ENCODE measurements at regions not wholly inside any gene's neighbourhood (a gene's known extent, or its start where the extent isn't known, plus 50 kb on each side); places are given as distances from the start of the nearest gene placed in this dataset.
"Not testable (repeated sequence)": the region's sequence is repeated elsewhere in the genome, so short reads cannot be mapped to it uniquely, and the experiment has no call there.

DNA sequence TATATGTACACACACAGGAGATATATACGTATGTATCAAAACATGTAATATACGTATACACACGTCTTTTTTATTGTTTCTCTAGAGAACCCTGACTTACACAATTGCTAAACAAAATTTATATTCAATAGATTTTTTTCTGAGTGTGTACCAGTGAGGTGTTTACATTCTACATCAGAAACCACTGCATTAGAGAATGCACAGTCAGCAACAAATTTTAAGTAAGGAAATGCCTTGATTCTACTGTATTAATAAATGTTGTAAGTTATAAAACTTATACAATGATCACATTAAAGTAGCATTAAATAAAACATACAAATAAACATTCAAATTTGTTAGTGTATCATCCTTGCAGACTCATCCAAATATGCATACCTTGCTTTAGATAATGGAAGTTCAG is 376.4 kb upstream of the FAM98A start:
- DNase-seq (ENCODE audit: low read depth): no peak

GRCh38 chr2:33967103-33967502 is 368.0 kb upstream of the FAM98A start:
- DNase-seq (ENCODE audit: low read depth): no peak

DNA sequence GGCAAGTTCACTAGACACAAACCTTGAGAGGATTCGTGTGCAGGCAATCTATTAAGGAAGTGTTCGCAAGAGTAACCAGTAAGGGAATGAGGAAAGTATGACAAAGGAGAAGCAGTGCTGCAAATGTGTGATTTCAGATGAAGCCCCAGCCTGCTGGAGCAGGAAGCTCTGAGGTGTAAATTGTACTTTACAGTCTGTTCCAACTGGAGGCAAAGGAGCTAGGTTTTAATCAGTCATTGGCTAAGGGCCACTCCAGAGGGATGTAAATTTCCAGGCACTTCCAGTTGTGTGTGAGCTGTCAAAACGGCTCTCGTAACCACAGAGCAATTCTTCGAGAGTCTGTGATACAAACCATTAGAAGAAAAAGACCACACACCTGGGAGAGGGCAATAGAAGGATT is 359.5 kb upstream of the FAM98A start:
- no peak for DNase-seq (ENCODE audit: low read depth)

GRCh38 chr2:33949371-33949770 is 350.3 kb upstream of the FAM98A start:
- DNase-seq (ENCODE audit: low read depth): no peak

- no peak for DNase-seq (ENCODE audit: low read depth)
These were observed 347.1 kb upstream of the FAM98A start for GRCh38 chr2:33946193-33946592.

- no peak for DNase-seq (ENCODE audit: low read depth)
These were observed 334.1 kb upstream of the FAM98A start for GRCh38 chr2:33933203-33933602.

DNA sequence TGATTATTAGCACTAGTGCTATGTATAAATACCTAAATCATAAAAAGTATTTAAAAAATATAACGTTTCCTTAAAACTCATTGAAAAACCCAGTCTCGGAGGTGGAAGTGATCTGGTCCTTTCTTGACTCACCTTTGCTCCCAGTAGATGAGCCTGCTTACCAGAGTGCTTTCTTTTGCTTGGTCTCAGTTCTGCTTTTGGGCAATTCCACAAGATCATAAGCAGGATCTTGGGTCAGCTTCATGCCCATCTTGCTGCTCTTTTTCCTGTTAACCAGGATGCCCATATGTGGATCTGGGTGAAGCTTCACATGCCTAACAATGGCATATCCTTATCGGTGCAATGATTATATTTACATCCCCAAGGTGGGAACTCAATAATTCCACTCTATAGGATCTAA is 332.1 kb upstream of the FAM98A start:
- no peak for DNase-seq (ENCODE audit: low read depth)

DNA sequence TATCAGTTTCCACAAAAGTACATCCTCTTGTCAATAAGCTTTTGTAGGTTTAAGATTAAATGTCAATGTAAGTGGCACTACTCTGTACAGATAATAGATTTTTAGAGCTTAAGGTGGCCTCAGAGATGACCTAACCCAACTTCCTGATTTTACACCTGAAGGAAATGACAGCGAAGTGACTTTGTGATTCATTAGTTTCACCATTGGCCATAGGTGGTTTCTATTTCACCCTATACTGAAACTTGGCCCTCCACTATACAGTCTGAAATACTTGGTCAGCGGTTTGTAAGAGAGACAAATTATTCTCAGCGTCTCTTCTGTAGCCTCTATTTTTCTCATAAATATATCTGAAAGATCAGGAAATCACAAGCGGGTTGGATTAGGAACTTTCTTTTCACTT is 330.4 kb upstream of the FAM98A start:
- no peak for DNase-seq (ENCODE audit: low read depth)

- no peak for DNase-seq (ENCODE audit: low read depth)
These were observed 328.7 kb upstream of the FAM98A start for GRCh38 chr2:33927756-33928155.

DNA sequence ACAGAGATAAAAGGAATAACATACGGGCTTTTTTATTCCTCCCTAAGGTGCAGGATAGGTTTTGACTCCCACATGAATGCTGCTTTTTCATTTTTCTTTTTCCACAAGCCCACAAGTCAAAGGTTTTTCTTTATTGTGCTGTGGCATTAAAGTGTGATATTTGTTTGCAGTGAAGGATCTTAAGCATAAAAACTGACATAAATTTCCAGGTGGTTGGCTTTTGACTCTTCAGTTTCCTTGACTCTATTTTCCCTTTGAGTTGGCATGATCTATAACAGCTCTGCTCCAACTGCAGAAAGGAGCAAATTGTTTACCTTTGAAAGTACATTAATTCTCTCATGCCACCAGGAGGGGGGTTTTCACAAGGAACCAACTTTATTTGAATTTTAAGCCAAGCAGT is 326.2 kb upstream of the FAM98A start:
- DNase-seq (ENCODE audit: low read depth): no peak

DNA sequence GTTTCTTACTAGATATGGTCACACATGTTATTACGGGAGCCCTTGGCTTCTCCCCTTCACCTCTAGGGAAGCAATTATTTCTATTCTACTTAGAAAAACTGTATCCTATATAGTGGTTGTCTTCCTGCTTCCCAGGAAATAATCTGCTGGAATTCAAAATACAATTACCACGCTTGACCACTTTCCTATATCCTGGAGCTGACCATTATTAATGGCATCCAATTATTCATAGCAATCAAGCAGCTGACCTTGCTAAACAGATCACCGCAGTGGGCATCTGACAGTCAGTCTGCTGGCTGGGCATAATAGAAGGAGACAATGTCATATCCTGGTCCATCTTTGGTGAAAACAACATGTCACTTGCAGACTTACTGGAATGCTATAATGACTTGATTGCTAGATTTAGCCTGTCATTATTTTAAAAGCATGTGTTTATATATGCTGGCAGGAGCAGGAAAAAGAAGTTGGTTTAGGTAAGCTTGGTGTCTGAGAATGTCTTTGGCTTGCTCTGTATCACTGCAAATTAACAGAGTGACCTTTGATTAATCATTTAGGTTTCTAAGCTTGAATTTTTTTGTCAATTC is 325.6 kb upstream of the FAM98A start:
- no peak for DNase-seq (ENCODE audit: low read depth)

DNA sequence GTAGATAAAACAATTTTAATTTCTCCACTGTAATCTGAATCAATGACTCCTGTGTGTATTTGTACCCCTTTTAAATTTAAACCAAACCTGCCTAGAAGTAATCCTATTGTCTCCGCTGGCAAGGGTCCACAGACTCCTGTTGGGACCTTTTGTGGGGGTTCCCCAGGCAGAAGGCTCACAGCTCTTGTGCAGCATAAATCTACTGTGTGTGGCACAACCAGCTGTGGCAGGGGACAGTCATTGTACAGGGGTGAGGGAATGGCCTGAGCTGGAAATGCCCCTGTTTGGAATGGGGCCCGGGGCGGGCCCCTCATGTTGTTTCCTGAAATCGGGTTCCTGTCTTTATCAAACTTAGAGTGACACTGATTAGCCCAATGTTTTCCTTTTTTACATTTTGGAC is 318.2 kb upstream of the FAM98A start:
- no peak for DNase-seq (ENCODE audit: low read depth)

DNA sequence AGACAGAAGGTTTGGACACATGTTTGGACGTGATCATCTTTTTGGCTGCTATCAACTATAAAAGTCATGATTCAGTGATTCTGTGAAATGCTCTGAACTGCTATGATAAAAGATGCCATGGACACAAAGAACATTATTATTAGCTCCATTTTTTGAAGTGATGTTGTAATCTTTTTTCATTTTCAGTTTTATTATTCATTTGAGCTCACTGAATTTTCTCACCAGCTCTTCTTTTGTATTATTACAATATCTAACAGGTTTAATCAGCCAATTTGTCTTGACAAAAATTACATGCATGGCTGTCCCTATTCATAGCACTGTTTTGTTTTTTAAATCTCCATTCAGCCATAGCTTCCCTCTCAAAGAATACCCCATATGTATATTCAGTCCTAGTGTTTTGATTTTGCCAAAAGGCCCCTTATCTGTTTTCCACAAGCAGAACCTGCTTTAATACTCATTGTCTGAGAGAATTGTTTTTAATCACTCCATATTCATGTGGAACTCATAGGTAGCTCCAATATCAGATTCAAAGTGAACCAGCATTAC is 314.0 kb upstream of the FAM98A start:
- DNase-seq (ENCODE audit: low read depth): no peak

- no peak for DNase-seq (ENCODE audit: low read depth)
These were observed 312.2 kb upstream of the FAM98A start for GRCh38 chr2:33911327-33911726.

GRCh38 chr2:33909945-33910695 is 311.0 kb upstream of the FAM98A start:
- DNase-seq (ENCODE audit: low read depth): peak; percentile 25

- DNase-seq (ENCODE audit: low read depth): no peak
These were observed 308.8 kb upstream of the FAM98A start for GRCh38 chr2:33907866-33908265.

GRCh38 chr2:33906129-33906528 is 307.0 kb upstream of the FAM98A start:
- not testable (repeated sequence) for DNase-seq (ENCODE audit: low read depth)

DNA sequence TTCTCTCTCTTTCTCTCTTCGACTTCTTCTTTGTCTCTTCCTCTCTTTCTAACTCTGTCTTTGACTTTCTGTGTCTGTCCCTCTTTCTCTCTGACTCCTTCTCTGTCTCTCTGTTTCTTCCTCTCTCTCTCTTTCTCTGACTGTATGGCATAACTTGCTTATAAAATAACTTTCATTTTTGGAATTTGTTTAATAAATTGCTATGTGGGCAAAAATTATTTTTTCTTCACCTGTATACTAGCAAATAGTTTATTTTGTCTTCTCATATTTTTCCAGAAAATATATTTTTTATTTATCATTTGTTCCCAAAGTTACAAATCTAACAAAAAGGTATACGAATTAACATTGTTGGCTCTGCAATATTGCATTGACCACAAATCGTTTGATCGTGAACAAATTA is 305.7 kb upstream of the FAM98A start:
- no peak for DNase-seq (ENCODE audit: low read depth)

- no peak for DNase-seq (ENCODE audit: low read depth)
These were observed 304.6 kb upstream of the FAM98A start for GRCh38 chr2:33903701-33904100.

DNA sequence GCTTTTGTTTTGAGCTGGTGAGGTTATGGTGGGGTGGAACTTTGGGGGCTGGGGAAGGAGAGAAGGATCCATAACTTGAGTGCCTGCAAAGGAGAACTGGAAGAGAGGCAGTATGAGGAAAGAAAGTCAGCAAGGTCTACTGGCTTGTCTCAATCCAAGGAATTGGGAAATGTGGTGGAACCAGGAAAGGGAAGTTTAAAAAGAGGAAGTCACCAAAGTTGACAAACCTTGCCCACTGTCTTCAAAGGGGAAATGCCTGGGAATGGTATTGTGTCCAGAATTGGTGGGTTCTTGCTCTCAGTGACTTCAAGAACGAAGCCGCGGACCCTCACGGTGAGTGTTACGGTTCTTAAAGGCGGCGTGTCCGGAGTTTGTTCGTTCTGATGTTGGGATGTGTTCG is 304.1 kb upstream of the FAM98A start:
- DNase-seq (ENCODE audit: low read depth): no peak

DNA sequence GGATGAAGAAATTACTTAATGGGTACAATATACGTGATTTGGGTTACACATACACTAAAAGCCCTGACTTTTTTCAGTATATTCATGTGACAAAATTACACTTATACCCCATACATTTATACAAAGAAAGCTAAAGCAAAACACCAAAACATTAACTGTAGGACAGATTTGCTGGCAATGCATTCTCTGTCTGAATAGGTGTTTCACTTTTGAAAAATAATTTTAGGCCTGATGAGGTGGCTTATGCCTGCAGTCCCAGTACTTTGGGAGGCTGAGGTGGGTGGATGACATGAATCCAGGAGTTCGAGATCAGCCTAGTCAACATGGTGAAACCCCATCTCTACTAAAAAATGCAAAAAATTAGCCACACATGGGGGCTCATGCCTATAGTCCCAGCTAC is 301.5 kb upstream of the FAM98A start:
- DNase-seq (ENCODE audit: low read depth): no peak

- no peak for DNase-seq (ENCODE audit: low read depth)
These were observed 298.6 kb upstream of the FAM98A start for GRCh38 chr2:33897741-33898140.

- no peak for DNase-seq (ENCODE audit: low read depth)
These were observed 294.7 kb upstream of the FAM98A start for GRCh38 chr2:33893824-33894223.

- no peak for DNase-seq (ENCODE audit: low read depth)
These were observed 292.5 kb upstream of the FAM98A start for GRCh38 chr2:33891616-33892015.
